LHCN-M2 (cell line): ENCODE measurements at regions not wholly inside any gene's neighbourhood (a gene's known extent, or its start where the extent isn't known, plus 50 kb on each side); places are given as distances from the start of the nearest gene placed in this dataset.

ENCODE experiments used
- DNase-seq: peaks from one replicate; pipeline ENCODE4 v3.0.0-alpha.2; 2012; ENCODE audit warnings: low read depth

GRCh38 chr2:120425014-120425413 is 79.1 kb downstream of the INHBB start:
- DNase-seq, result no peak

GRCh38 chr2:120428748-120429147 is 82.8 kb downstream of the INHBB start:
- no peak for DNase-seq

- no peak for DNase-seq
Measured at GRCh38 chr2:120429586-120430500, 83.9 kb downstream of the INHBB start.

GRCh38 chr2:120430501-120430830 is 84.5 kb downstream of the INHBB start:
- no peak for DNase-seq

- DNase-seq, result no peak
Measured at GRCh38 chr2:120430957-120431356, 85.0 kb downstream of the INHBB start.

GRCh38 chr2:120431386-120432292 is 85.7 kb downstream of the INHBB start:
- DNase-seq, result no peak

- no peak for DNase-seq
Measured at GRCh38 chr2:120432293-120432975, 86.5 kb downstream of the INHBB start.

GRCh38 chr2:120432976-120433815 is 87.3 kb downstream of the INHBB start:
- DNase-seq, result no peak

GRCh38 chr2:120433816-120434290 is 87.9 kb downstream of the INHBB start:
- DNase-seq, result no peak

GRCh38 chr2:120434492-120435308 is 88.8 kb downstream of the INHBB start:
- DNase-seq, result no peak

- DNase-seq, result no peak
Measured at GRCh38 chr2:120435671-120436459, 89.9 kb downstream of the INHBB start.

- peak; percentile 47 for DNase-seq
Measured at GRCh38 chr2:120436460-120436739, 90.5 kb downstream of the INHBB start.

GRCh38 chr2:120436885-120437603 is 91.1 kb downstream of the INHBB start:
- DNase-seq, result peak; percentile 24

GRCh38 chr2:120437604-120438000 is 91.7 kb downstream of the INHBB start:
- no peak for DNase-seq

- DNase-seq, result no peak
Measured at GRCh38 chr2:120438301-120439066, 92.5 kb downstream of the INHBB start.

- DNase-seq, result no peak
Measured at GRCh38 chr2:120439067-120439368, 93.1 kb downstream of the INHBB start.

- DNase-seq, result no peak
Measured at GRCh38 chr2:120439637-120440384, 93.9 kb downstream of the INHBB start.
